ENCODE measurements at regions not wholly inside any gene's neighbourhood (a gene's known extent, or its start where the extent isn't known, plus 50 kb on each side); places are given as distances from the start of the nearest gene placed in this dataset.

GRCh38 chrX:5122181-5122678 lies 1106.4 kb downstream of the NLGN4X start:
- no peaks in the 10 kb centered on the region for H3K27me3 ChIP-seq (ENCODE audit: control insufficient read depth, insufficient read depth, low read length)
- no peaks in the 10 kb centered on the region for H3K9me3 ChIP-seq (ENCODE audit: control insufficient read depth, insufficient read depth, low read length)
- H3K36me3 ChIP-seq (ENCODE audit: control insufficient read depth, insufficient read depth, low read length) = no peaks in the 10 kb centered on the region
- no peak overlapping the region for H3K9ac ChIP-seq (ENCODE audit: low read depth, low read length)
- no peak overlapping the region for H3K4me3 ChIP-seq (ENCODE audit: low read depth, low read length)
- no peak overlapping the region for H3K27ac ChIP-seq (ENCODE audit: low read depth, low read length)
- H3K4me1 ChIP-seq (ENCODE audit: control insufficient read depth, insufficient read depth, low read length) = no peaks in the 10 kb centered on the region

GRCh38 chrX:5117816-5118215 lies 1110.9 kb downstream of the NLGN4X start:
- Histone ChIP-seq H3K36me3 (ENCODE audit: control insufficient read depth, insufficient read depth, low read length) (no peaks in the 10 kb centered on the region), H3K9ac (ENCODE audit: low read depth, low read length) (no peak overlapping the region), H3K4me3 (ENCODE audit: low read depth, low read length) (no peak overlapping the region), H3K4me1 (ENCODE audit: control insufficient read depth, insufficient read depth, low read length) (no peaks in the 10 kb centered on the region), H3K27ac (ENCODE audit: low read depth, low read length) (no peak overlapping the region), H3K27me3 (ENCODE audit: control insufficient read depth, insufficient read depth, low read length) (no peaks in the 10 kb centered on the region), H3K9me3 (ENCODE audit: control insufficient read depth, insufficient read depth, low read length) (no peaks in the 10 kb centered on the region)

GRCh38 chrX:5113128-5113527 lies 1115.5 kb downstream of the NLGN4X start:
- Histone ChIP-seq H3K27ac (ENCODE audit: low read depth, low read length) (no peak overlapping the region), H3K36me3 (ENCODE audit: control insufficient read depth, insufficient read depth, low read length) (no peaks in the 10 kb centered on the region), H3K4me1 (ENCODE audit: control insufficient read depth, insufficient read depth, low read length) (no peaks in the 10 kb centered on the region), H3K27me3 (ENCODE audit: control insufficient read depth, insufficient read depth, low read length) (no peaks in the 10 kb centered on the region), H3K9ac (ENCODE audit: low read depth, low read length) (no peak overlapping the region), H3K4me3 (ENCODE audit: low read depth, low read length) (no peak overlapping the region), H3K9me3 (ENCODE audit: control insufficient read depth, insufficient read depth, low read length) (no peaks in the 10 kb centered on the region)

DNA sequence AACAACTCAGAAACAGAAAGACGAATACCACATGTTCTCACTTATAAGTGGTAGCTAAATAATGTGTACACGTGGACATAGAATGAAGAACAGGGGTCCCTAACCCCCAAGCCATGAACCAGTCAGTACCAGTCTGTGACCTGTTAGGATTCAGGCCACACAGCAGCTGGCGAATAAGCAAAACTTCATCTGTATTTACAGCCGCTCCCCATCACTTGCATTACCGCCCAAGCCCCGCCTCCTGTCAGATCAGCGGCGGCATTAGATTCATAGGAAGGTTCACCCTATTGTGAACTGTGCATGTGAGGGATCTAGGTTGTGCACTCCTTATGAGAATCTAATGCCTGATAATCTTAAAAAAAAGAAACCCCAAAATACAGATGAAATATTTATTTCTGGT lies 1128.7 kb downstream of the NLGN4X start:
- 0 out of 2 replicates have a peak, but pooled peaks cover 3% of the 10 kb centered on the region for H3K9me3 ChIP-seq (ENCODE audit: control insufficient read depth, insufficient read depth, low read length)
- no peak overlapping the region for H3K9ac ChIP-seq (ENCODE audit: low read depth, low read length)
- H3K27me3 ChIP-seq (ENCODE audit: control insufficient read depth, insufficient read depth, low read length) = no peaks in the 10 kb centered on the region
- no peak overlapping the region for H3K27ac ChIP-seq (ENCODE audit: low read depth, low read length)
- no peak overlapping the region for H3K4me3 ChIP-seq (ENCODE audit: low read depth, low read length)
- H3K36me3 ChIP-seq (ENCODE audit: control insufficient read depth, insufficient read depth, low read length) = no peaks in the 10 kb centered on the region
- H3K4me1 ChIP-seq (ENCODE audit: control insufficient read depth, insufficient read depth, low read length) = no peaks in the 10 kb centered on the region

DNA sequence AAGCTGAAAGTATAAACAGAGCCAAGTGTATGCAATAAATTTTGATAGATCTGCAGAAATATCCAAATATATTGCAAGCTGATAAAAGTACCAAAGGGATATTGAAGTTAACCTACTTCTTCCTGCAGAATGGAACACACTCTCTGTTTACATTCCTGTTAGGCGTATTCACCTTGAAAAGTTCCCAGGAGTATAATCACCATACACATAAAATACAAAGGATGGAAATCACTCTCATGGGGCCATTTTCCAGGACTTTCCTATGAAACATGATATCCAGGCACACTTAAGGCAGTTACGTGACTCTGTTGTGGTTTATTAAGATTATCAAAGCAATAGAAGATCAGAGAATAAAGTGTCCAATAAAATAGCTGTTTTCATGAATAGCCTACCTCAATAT lies 1142.3 kb downstream of the NLGN4X start:
- Histone ChIP-seq H3K27ac (ENCODE audit: low read depth, low read length) (no peak overlapping the region), H3K9me3 (ENCODE audit: control insufficient read depth, insufficient read depth, low read length) (no peaks in the 10 kb centered on the region), H3K27me3 (ENCODE audit: control insufficient read depth, insufficient read depth, low read length) (no peaks in the 10 kb centered on the region), H3K9ac (ENCODE audit: low read depth, low read length) (no peak overlapping the region), H3K36me3 (ENCODE audit: control insufficient read depth, insufficient read depth, low read length) (no peaks in the 10 kb centered on the region), H3K4me1 (ENCODE audit: control insufficient read depth, insufficient read depth, low read length) (peaks cover 9% of the 10 kb centered on the region), H3K4me3 (ENCODE audit: low read depth, low read length) (no peak overlapping the region)

DNA sequence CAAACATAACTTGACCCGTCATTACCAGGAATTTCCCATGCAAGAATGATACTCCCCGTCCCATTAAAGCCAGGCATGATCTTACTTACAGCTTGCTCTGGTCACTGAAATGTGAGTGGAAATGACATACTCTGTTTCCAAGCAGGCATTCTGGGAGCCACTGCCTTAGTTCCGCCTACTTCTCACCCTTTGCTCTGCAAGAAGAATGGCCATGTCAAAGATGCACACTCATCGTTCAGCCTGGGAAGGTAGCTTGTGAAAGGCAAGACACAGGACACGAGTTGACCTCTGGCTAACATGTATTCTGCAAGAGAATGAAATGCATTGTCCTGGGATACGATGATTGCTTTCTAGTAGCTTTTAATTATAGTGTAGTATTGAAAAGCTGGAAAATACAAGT lies 1144.4 kb downstream of the NLGN4X start:
- Histone ChIP-seq H3K9ac (ENCODE audit: low read depth, low read length) (no peak overlapping the region), H3K27me3 (ENCODE audit: control insufficient read depth, insufficient read depth, low read length) (no peaks in the 10 kb centered on the region), H3K27ac (ENCODE audit: low read depth, low read length) (no peak overlapping the region), H3K36me3 (ENCODE audit: control insufficient read depth, insufficient read depth, low read length) (no peaks in the 10 kb centered on the region), H3K9me3 (ENCODE audit: control insufficient read depth, insufficient read depth, low read length) (peaks cover 9% of the 10 kb centered on the region), H3K4me3 (ENCODE audit: low read depth, low read length) (no peak overlapping the region), H3K4me1 (ENCODE audit: control insufficient read depth, insufficient read depth, low read length) (no peaks in the 10 kb centered on the region)

DNA sequence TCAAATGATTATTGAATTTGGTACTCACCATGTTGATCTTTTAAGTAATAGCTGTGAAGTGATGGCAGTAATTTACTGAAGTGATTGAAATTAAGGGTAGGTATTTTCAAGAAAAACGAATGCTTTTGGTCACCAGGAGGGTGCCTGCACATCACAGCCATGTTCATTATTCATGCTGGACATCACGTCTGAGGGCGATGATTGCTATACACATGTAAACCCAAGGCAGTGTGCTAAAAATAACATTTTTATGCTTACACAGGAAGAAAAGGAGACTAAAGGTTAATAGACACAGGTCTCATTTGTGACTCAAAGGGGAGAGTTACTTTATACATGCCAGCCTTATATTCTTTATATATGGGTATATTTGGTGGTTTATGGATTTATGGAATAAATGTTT lies 1146.0 kb downstream of the NLGN4X start:
- no peak overlapping the region for H3K4me3 ChIP-seq (ENCODE audit: low read depth, low read length)
- H3K27me3 ChIP-seq (ENCODE audit: control insufficient read depth, insufficient read depth, low read length) = no peaks in the 10 kb centered on the region
- H3K9me3 ChIP-seq (ENCODE audit: control insufficient read depth, insufficient read depth, low read length) = peaks cover 9% of the 10 kb centered on the region
- H3K9ac ChIP-seq (ENCODE audit: low read depth, low read length) = no peak overlapping the region
- no peaks in the 10 kb centered on the region for H3K36me3 ChIP-seq (ENCODE audit: control insufficient read depth, insufficient read depth, low read length)
- no peaks in the 10 kb centered on the region for H3K4me1 ChIP-seq (ENCODE audit: control insufficient read depth, insufficient read depth, low read length)
- H3K27ac ChIP-seq (ENCODE audit: low read depth, low read length) = no peak overlapping the region

DNA sequence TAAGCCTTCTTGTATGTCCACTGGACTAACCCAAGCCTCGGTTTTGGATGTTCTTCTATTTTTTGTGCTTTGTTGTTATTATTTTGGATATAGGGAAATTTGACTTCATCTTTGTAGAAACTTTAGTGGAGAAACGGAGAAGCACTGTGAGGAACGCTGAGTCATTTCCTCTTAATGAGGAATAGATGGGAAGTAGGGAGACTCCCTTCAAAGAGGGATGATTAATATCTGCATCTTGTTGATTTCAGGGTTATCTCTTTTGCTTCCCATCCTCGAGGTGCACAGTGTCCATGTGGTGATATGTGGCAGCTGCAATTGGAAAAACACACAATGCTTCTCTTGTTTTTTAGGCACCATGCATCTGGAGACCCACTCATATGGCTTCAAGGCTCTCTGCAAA lies 1147.9 kb downstream of the NLGN4X start:
- Histone ChIP-seq H3K9ac (ENCODE audit: low read depth, low read length) (no peak overlapping the region), H3K36me3 (ENCODE audit: control insufficient read depth, insufficient read depth, low read length) (no peaks in the 10 kb centered on the region), H3K27me3 (ENCODE audit: control insufficient read depth, insufficient read depth, low read length) (no peaks in the 10 kb centered on the region), H3K9me3 (ENCODE audit: control insufficient read depth, insufficient read depth, low read length) (peaks cover 9% of the 10 kb centered on the region), H3K4me1 (ENCODE audit: control insufficient read depth, insufficient read depth, low read length) (no peaks in the 10 kb centered on the region), H3K4me3 (ENCODE audit: low read depth, low read length) (no peak overlapping the region), H3K27ac (ENCODE audit: low read depth, low read length) (no peak overlapping the region)

DNA sequence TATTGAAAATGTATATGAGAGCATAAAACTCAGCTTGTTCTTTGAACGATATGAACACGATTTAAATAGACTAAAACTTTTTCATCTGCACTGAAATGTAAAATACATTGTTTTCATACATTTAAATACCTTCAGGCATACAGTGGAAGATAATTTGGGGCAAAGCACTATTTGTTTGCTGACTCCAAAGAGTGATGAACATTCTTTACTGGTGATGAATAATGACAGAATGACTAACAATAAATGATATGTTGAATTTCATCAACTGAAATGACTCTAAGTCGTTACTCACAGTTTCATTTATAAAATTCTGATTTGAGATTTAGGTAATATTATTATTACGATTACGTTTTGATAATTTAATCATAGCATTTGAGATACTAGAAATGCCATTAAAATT lies 1160.1 kb downstream of the NLGN4X start:
- Histone ChIP-seq H3K27me3 (ENCODE audit: control insufficient read depth, insufficient read depth, low read length) (no peaks in the 10 kb centered on the region), H3K27ac (ENCODE audit: low read depth, low read length) (no peak overlapping the region), H3K4me1 (ENCODE audit: control insufficient read depth, insufficient read depth, low read length) (no peaks in the 10 kb centered on the region), H3K9ac (ENCODE audit: low read depth, low read length) (no peak overlapping the region), H3K36me3 (ENCODE audit: control insufficient read depth, insufficient read depth, low read length) (no peaks in the 10 kb centered on the region), H3K9me3 (ENCODE audit: control insufficient read depth, insufficient read depth, low read length) (no peaks in the 10 kb centered on the region), H3K4me3 (ENCODE audit: low read depth, low read length) (no peak overlapping the region)

DNA sequence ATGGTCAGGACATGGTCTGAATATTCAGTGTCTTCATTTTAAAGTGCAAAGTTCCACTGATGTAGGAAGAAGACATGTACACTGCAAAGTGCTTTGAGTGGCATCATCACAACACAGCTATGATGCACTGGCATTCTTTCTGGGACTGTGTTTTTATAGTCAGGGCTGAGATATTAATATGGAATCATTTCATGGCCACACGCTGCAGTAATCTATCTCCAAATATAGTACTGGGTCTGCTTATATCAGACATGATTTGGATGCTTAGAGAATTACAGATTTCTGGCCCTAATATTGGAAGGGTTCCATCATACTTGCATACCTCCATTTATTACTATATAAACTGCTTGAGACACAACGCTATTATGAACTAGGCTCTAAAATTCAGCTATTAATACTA lies 1170.9 kb downstream of the NLGN4X start:
- Histone ChIP-seq H3K9me3 (ENCODE audit: control insufficient read depth, insufficient read depth, low read length) (no peaks in the 10 kb centered on the region), H3K4me3 (ENCODE audit: low read depth, low read length) (no peak overlapping the region)

GRCh38 chrX:5054852-5055251 lies 1173.8 kb downstream of the NLGN4X start:
- Histone ChIP-seq H3K27me3 (ENCODE audit: control insufficient read depth, insufficient read depth, low read length) (no peaks in the 10 kb centered on the region), H3K9me3 (ENCODE audit: control insufficient read depth, insufficient read depth, low read length) (peaks cover 7% of the 10 kb centered on the region)

More for the DNA sequence above, 1170.9 kb downstream of the NLGN4X start:
- Histone ChIP-seq H3K4me1 (ENCODE audit: control insufficient read depth, insufficient read depth, low read length) (peaks cover 7% of the 10 kb centered on the region), H3K9ac (ENCODE audit: low read depth, low read length) (no peak overlapping the region), H3K27me3 (ENCODE audit: control insufficient read depth, insufficient read depth, low read length) (no peaks in the 10 kb centered on the region), H3K27ac (ENCODE audit: low read depth, low read length) (no peak overlapping the region), H3K36me3 (ENCODE audit: control insufficient read depth, insufficient read depth, low read length) (no peaks in the 10 kb centered on the region)

More at GRCh38 chrX:5054852-5055251, 1173.8 kb downstream of the NLGN4X start:
- Histone ChIP-seq H3K9ac (ENCODE audit: low read depth, low read length) (no peak overlapping the region), H3K4me1 (ENCODE audit: control insufficient read depth, insufficient read depth, low read length) (peaks cover 7% of the 10 kb centered on the region), H3K36me3 (ENCODE audit: control insufficient read depth, insufficient read depth, low read length) (no peaks in the 10 kb centered on the region), H3K27ac (ENCODE audit: low read depth, low read length) (no peak overlapping the region), H3K4me3 (ENCODE audit: low read depth, low read length) (no peak overlapping the region)

Measured in HUES48 (cell line).